Cardiac muscle cell (in vitro differentiated cells and primary cell): ENCODE measurements at regions not wholly inside any gene's neighbourhood (a gene's known extent, or its start where the extent isn't known, plus 50 kb on each side); places are given as distances from the start of the nearest gene placed in this dataset.

Source experiments
- DNase-seq, 2 donors: peaks; one replicate each; pipeline versions ENCODE4 v3.0.0 to v3.0.0-alpha.2; 2010 to 2017; ENCODE audit warnings: low read depth in 1 of 2, low spot score in 1 of 2
- H3K27ac ChIP-seq: fragments of 200-600 bp; sonication (generic); 2 replicates; pipeline ENCODE4 v1.5.1; 2016
- H3K27me3 ChIP-seq: fragments of 200-600 bp; sonication (generic); 2 replicates; pipeline ENCODE4 v1.6.0; 2016; ENCODE audit warnings: control low read depth
- H3K36me3 ChIP-seq: fragments of 200-600 bp; sonication (generic); 2 replicates; pipeline ENCODE4 v1.5.1; 2016; ENCODE audit warnings: control low read depth
- H3K4me1 ChIP-seq: fragments of 200-600 bp; sonication (generic); 2 replicates; pipeline ENCODE4 v1.8.1; 2017; ENCODE audit warnings: low read depth, mild to moderate bottlenecking, mixed run types
- H3K4me3 ChIP-seq: fragments of 200-600 bp; sonication (generic); 2 replicates; pipeline ENCODE4 v1.5.1; 2016; ENCODE audit warnings: mild to moderate bottlenecking
- H3K9me3 ChIP-seq: fragments of 200-600 bp; sonication (generic); 2 replicates; pipeline ENCODE4 v1.5.1; 2017; ENCODE audit warnings: low read depth, mild to moderate bottlenecking, control low read depth
- TF ChIP-seq, protein P1 (sequence below): IDR thresholded peaks from 2 replicates; pipeline ENCODE4 v1.5.1; 2012; ENCODE audit warnings: low read depth, mild to moderate bottlenecking, low read length

DNA sequence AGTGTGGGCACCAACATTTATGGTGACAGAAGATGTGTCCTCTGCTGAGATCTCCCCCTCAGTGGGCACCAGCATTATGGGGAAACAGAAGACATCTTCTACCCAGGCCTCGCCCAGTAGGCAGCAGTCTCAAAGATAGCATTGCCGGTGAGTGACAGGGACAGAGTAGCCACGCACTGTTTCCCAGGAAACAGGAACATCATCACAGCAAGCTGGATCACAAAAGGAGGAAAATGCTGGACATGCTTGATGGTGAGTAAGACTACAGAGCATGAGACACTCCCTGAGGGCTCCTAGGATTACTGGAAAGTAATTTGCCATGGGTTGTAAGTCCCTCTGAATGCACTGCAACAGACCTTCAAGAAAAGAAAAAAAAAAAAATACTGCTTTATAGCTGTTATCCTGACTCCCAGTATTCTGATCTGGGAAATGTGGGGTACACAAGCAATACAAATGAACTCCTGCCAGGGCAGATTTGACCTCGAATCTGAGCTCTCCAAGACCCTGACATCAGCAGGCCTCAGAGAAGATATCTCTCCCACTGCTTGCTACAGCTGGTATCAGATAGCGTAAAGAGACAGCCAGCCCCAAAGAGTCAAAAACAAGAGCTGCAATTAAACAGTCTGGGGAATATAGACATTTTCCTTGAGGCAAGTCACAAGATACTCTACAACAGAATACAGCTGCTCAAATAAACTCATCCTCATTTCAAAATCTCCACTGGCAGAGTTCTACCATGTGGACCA, 180.4 kb downstream of the RBM26 start:
- Histone ChIP-seq H3K27ac (no peak overlapping the region), H3K9me3 (no peaks in the 10 kb centered on the region), H3K4me1 (peaks cover 7% of the 10 kb centered on the region), H3K4me3 (no peak overlapping the region), H3K27me3 (no peaks in the 10 kb centered on the region), H3K36me3 (no peaks in the 10 kb centered on the region)
- DNase-seq: no peak
- TF ChIP-seq, protein P1, sequence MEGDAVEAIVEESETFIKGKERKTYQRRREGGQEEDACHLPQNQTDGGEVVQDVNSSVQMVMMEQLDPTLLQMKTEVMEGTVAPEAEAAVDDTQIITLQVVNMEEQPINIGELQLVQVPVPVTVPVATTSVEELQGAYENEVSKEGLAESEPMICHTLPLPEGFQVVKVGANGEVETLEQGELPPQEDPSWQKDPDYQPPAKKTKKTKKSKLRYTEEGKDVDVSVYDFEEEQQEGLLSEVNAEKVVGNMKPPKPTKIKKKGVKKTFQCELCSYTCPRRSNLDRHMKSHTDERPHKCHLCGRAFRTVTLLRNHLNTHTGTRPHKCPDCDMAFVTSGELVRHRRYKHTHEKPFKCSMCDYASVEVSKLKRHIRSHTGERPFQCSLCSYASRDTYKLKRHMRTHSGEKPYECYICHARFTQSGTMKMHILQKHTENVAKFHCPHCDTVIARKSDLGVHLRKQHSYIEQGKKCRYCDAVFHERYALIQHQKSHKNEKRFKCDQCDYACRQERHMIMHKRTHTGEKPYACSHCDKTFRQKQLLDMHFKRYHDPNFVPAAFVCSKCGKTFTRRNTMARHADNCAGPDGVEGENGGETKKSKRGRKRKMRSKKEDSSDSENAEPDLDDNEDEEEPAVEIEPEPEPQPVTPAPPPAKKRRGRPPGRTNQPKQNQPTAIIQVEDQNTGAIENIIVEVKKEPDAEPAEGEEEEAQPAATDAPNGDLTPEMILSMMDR: no peak

GRCh38 chr13:79222427-79223205, 183.4 kb downstream of the RBM26 start:
- no peak for DNase-seq
- Histone ChIP-seq H3K4me1 (peaks cover 7% of the 10 kb centered on the region), H3K27ac (no peak overlapping the region), H3K36me3 (no peaks in the 10 kb centered on the region), H3K9me3 (no peaks in the 10 kb centered on the region), H3K27me3 (no peaks in the 10 kb centered on the region), H3K4me3 (no peak overlapping the region)
- TF ChIP-seq, protein P1: no peak

- Histone ChIP-seq H3K27me3 (no peaks in the 10 kb centered on the region), H3K9me3 (no peaks in the 10 kb centered on the region), H3K36me3 (no peaks in the 10 kb centered on the region), H3K4me3 (no peak overlapping the region), H3K27ac (no peak overlapping the region), H3K4me1 (no peaks in the 10 kb centered on the region)
- no peak for DNase-seq
- TF ChIP-seq, protein P1: no peak
Observed at GRCh38 chr13:79212064-79212619, 193.9 kb downstream of the RBM26 start.

DNA sequence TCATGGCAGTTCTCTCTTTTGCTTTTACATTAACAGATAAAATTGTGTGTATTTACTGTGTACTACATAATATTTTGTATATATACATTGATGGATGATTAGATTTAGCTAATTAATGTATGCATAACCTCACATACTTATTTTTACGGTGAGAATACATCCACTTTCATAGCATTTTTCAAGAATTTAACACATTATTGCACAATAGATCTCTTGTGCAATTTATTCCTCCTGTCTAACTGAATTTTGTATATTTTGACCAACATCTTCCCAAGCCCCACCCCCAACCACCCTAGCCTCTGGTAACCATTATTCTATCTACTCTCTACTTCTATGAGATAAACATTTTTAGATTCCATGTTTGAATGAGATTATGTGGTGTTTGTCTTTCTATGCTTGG, 194.7 kb downstream of the RBM26 start:
- no peak for DNase-seq
- H3K27me3 ChIP-seq: no peaks in the 10 kb centered on the region
- no peak overlapping the region for H3K4me3 ChIP-seq
- no peaks in the 10 kb centered on the region for H3K36me3 ChIP-seq
- TF ChIP-seq, protein P1: no peak
- H3K27ac ChIP-seq: no peak overlapping the region
- H3K4me1 ChIP-seq: no peaks in the 10 kb centered on the region
- H3K9me3 ChIP-seq: no peaks in the 10 kb centered on the region

GRCh38 chr13:79197933-79198332, 208.1 kb downstream of the RBM26 start:
- Histone ChIP-seq H3K27me3 (no peaks in the 10 kb centered on the region), H3K4me1 (no peaks in the 10 kb centered on the region), H3K27ac (no peak overlapping the region), H3K36me3 (no peaks in the 10 kb centered on the region), H3K4me3 (no peak overlapping the region), H3K9me3 (no peaks in the 10 kb centered on the region)
- TF ChIP-seq, protein P1: no peak
- no peak for DNase-seq
